A549 (cell line): ENCODE measurements at regions not wholly inside any gene's neighbourhood (a gene's known extent, or its start where the extent isn't known, plus 50 kb on each side); places are given as distances from the start of the nearest gene placed in this dataset.

Source experiments
- ATAC-seq, 2 experiments: fragments of 200-7000 bp in 1 of 2; fragments of >200 bp in 1 of 2; cut with Nextera tagmentation in 1 of 2; cut with Tn5 transposase in 1 of 2; 3 replicates each; pipeline versions ENCODE4 v1.8.0 to v1.9.1; 2018 to 2020; ENCODE audit warnings: mild to moderate bottlenecking in 1 of 2, moderate library complexity in 1 of 2
- CTCF ChIA-PET: fragments of 300-600 bp; sonication (Branson Sonifier 250); formaldehyde crosslinking; extraction: SDS; loops from one replicate; lab custom pipeline; 2021; ENCODE audit warnings: antibody characterized with exemption, inconsistent platforms; lab: Yijun Ruan, JAX
- POLR2A ChIA-PET: fragments of 350-600 bp; formaldehyde crosslinking; extraction: SDS; loops from one replicate; lab custom pipeline; 2021; ENCODE audit warnings: antibody characterized with exemption, inconsistent platforms; lab: Yijun Ruan, JAX
- DNase-seq, 2 experiments: peaks; one replicate each; pipeline versions ENCODE4 v3.0.0 to v3.0.0-alpha.2; 2011 to 2016; ENCODE audit warnings: low read depth in 1 of 2, low spot score in 1 of 2
- FAIRE-seq: peaks from 2 replicates; lab custom pipeline; 2011; peaks lifted over from hg19 to GRCh38; lab: Jason Lieb, UNC
- H3K27ac ChIP-seq, 2 experiments: fragments of >200 bp; sonication (Bioruptor Twin); formaldehyde crosslinking; 3 replicates each; pipeline ENCODE4 v1.5.1; 2016 to 2017
- H3K4me1 ChIP-seq: fragments of >200 bp; sonication (Bioruptor Twin); formaldehyde crosslinking; 3 replicates; pipeline ENCODE4 v1.6.1; 2016
- H3K4me2 ChIP-seq: fragments of >200 bp; sonication (Bioruptor Twin); formaldehyde crosslinking; 3 replicates; pipeline ENCODE4 v1.6.1; 2016
- H3K4me3 ChIP-seq: fragments of >200 bp; sonication (Bioruptor Twin); formaldehyde crosslinking; 3 replicates; pipeline ENCODE4 v1.5.1; 2016
- H3K9me3 ChIP-seq: fragments of >200 bp; sonication (Bioruptor Twin); formaldehyde crosslinking; 3 replicates; pipeline ENCODE4 v1.6.1; 2016
- BHLHE40 ChIP-seq: IDR thresholded peaks from 2 replicates; pipeline ENCODE4 v1.6.1; 2012; ENCODE audit warnings: low read depth, low read length, inconsistent platforms
- CBX8 ChIP-seq: fragments of 200-600 bp; sonication (generic); IDR thresholded peaks from 2 replicates; pipeline ENCODE4 v1.6.1; 2016
- CHD2 ChIP-seq: fragments of 150-350 bp; IDR thresholded peaks from 2 replicates; pipeline ENCODE4 v1.6.1; 2014; ENCODE audit warnings: low read length; ENCODE audit not compliant: partially characterized antibody
- CHD4 ChIP-seq: fragments of 200-600 bp; sonication (generic); IDR thresholded peaks from 2 replicates; pipeline ENCODE4 v1.6.1; 2016; ENCODE audit warnings: antibody characterized with exemption, mild to moderate bottlenecking, borderline replicate concordance
- EHF ChIP-seq: fragments of 250-450 bp; sonication (Bioruptor Pico); IDR thresholded peaks from 2 replicates; pipeline ENCODE4 v1.5.0; 2020; ENCODE audit warnings: mild to moderate bottlenecking
- EHMT2 ChIP-seq: fragments of 200-600 bp; sonication (generic); IDR thresholded peaks from 2 replicates; pipeline ENCODE4 v1.6.1; 2016; ENCODE audit warnings: antibody characterized with exemption, low read depth, mild to moderate bottlenecking, moderate library complexity
- HDAC2 ChIP-seq: fragments of 200-600 bp; sonication (generic); IDR thresholded peaks from 2 replicates; pipeline ENCODE4 v1.6.1; 2016
- HEYL ChIP-seq: fragments of 250-450 bp; sonication (Bioruptor Pico); IDR thresholded peaks from 2 replicates; pipeline ENCODE4 v1.8.0; 2021; ENCODE audit warnings: mild to moderate bottlenecking, moderate library complexity
- HOXB5 ChIP-seq: fragments of 250-450 bp; sonication (Bioruptor Pico); IDR thresholded peaks from 2 replicates; pipeline ENCODE4 v1.5.0; 2020; ENCODE audit warnings: mild to moderate bottlenecking, moderate library complexity
- JUN ChIP-seq, 2 experiments: fragments of >200 bp; sonication (Bioruptor Twin); formaldehyde crosslinking; IDR thresholded peaks; 2 replicates in 1 of 2; 3 replicates in 1 of 2; pipeline ENCODE4 v1.6.1; 2016 to 2017
- MAFK ChIP-seq: fragments of 450-650 bp; IDR thresholded peaks from 2 replicates; pipeline ENCODE4 v1.6.1; 2014; ENCODE audit not compliant: partially characterized antibody
- MAX ChIP-seq: IDR thresholded peaks from 2 replicates; pipeline ENCODE4 v1.6.1; 2012
- MYC ChIP-seq: IDR thresholded peaks from 2 replicates; pipeline ENCODE4 v1.6.1; 2012; ENCODE audit warnings: mild to moderate bottlenecking, inconsistent platforms, low read length, improper control_type of control experiment, borderline replicate concordance
- NFE2L2 ChIP-seq: fragments of 150-350 bp; conservative IDR thresholded peaks from 2 replicates; pipeline ENCODE4 v1.6.1; 2014; ENCODE audit warnings: low read length
- NPAS2 ChIP-seq: fragments of 250-450 bp; sonication (Bioruptor Pico); IDR thresholded peaks from 2 replicates; pipeline ENCODE4 v1.8.0; 2022; ENCODE audit warnings: mild to moderate bottlenecking, moderate library complexity, borderline replicate concordance
- POLR2A ChIP-seq: IDR thresholded peaks from 2 replicates; pipeline ENCODE4 v1.6.1; 2012; ENCODE audit warnings: mild to moderate bottlenecking, low read length
- RAD21 ChIP-seq, 2 experiments: fragments of >200 bp in 1 of 2; sonication (Bioruptor Twin) in 1 of 2; formaldehyde crosslinking in 1 of 2; IDR thresholded peaks in 1 of 2; conservative IDR thresholded peaks in 1 of 2; 2 replicates in 1 of 2; 3 replicates in 1 of 2; pipeline ENCODE4 v1.6.1; 2012 to 2018; ENCODE audit warnings: inconsistent platforms in 1 of 2
- RARB ChIP-seq: fragments of 250-450 bp; sonication (Bioruptor Pico); IDR thresholded peaks from 2 replicates; pipeline ENCODE4 v1.8.0; 2021; ENCODE audit warnings: mild to moderate bottlenecking, moderate library complexity
- REST ChIP-seq: fragments of 200-600 bp; sonication (generic); IDR thresholded peaks from 2 replicates; pipeline ENCODE4 v1.6.1; 2016; ENCODE audit warnings: antibody characterized with exemption, mild to moderate bottlenecking, moderate library complexity
- RFX5 ChIP-seq: fragments of 450-650 bp; IDR thresholded peaks from 2 replicates; pipeline ENCODE4 v1.7.1; 2014; ENCODE audit warnings: antibody characterized with exemption, mild to moderate bottlenecking, moderate library complexity
- TFCP2L1 ChIP-seq: fragments of 250-450 bp; sonication (Bioruptor Pico); IDR thresholded peaks from 2 replicates; pipeline ENCODE4 v1.5.0; 2021; ENCODE audit warnings: mild to moderate bottlenecking
- TP53 ChIP-seq: fragments of 250-450 bp; sonication (Bioruptor Pico); IDR thresholded peaks from 2 replicates; pipeline ENCODE4 v1.5.0; 2021; ENCODE audit warnings: mild to moderate bottlenecking, moderate library complexity
- ZC3H11A ChIP-seq: fragments of 450-650 bp; IDR thresholded peaks from 2 replicates; pipeline ENCODE4 v1.6.1; 2014; ENCODE audit warnings: antibody characterized with exemption, mild to moderate bottlenecking
- ZSCAN20 ChIP-seq: fragments of 250-450 bp; sonication (Bioruptor Pico); IDR thresholded peaks from 2 replicates; pipeline ENCODE4 v1.8.0; 2022; ENCODE audit warnings: mild to moderate bottlenecking, moderate library complexity
- WGBS: methylation state at CpG from one replicate; pipeline ENCODE4 v1.1.6; 2017; ENCODE audit errors: missing lambda C conversion rate; 5-methylcytosine and 5-hydroxymethylcytosine counted together
- TF ChIP-seq, protein P1 (sequence below): fragments of 250-450 bp; sonication (Bioruptor Pico); IDR thresholded peaks from 2 replicates; pipeline ENCODE4 v1.5.0; 2020; ENCODE audit warnings: low read depth, mild to moderate bottlenecking, moderate library complexity
- TF ChIP-seq, protein P2 (sequence below): fragments of >200 bp; sonication (Bioruptor Twin); formaldehyde crosslinking; IDR thresholded peaks from 3 replicates; pipeline ENCODE4 v1.5.1; 2016
- TF ChIP-seq, protein P3 (sequence below): fragments of >200 bp; sonication (Bioruptor Twin); formaldehyde crosslinking; IDR thresholded peaks from 2 replicates; pipeline ENCODE4 v1.6.1; 2016

GRCh38 chr6:15080895-15081294 lies 165.0 kb upstream of the JARID2 start:
- Histone ChIP-seq H3K9me3 (no peaks in the 10 kb centered on the region), H3K4me3 (no peak overlapping the region), H3K27ac (no peak overlapping the region), H3K4me1 (no peaks in the 10 kb centered on the region), H3K4me2 (no peak overlapping the region)
- no peak for ATAC-seq
- no peak for DNase-seq
- TF ChIP-seq MAFK (no peak), POLR2A (no peak), NFE2L2 (no peak), TFCP2L1 (CRISPR knock-in tag) (no peak), MAX (no peak), NPAS2 (no peak), RAD21 (conservative IDR thresholded peaks at IDR 0.05 in 1 of 2, IDR thresholded peaks at IDR 0.05 in 1 of 2) (no peak), BHLHE40 (no peak), HEYL (no peak), HDAC2 (no peak), HOXB5 (CRISPR knock-in tag) (no peak)
- TF ChIP-seq, protein P1, sequence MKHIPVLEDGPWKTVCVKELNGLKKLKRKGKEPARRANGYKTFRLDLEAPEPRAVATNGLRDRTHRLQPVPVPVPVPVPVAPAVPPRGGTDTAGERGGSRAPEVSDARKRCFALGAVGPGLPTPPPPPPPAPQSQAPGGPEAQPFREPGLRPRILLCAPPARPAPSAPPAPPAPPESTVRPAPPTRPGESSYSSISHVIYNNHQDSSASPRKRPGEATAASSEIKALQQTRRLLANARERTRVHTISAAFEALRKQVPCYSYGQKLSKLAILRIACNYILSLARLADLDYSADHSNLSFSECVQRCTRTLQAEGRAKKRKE (CRISPR knock-in tag): no peak
- TF ChIP-seq, protein P2, sequence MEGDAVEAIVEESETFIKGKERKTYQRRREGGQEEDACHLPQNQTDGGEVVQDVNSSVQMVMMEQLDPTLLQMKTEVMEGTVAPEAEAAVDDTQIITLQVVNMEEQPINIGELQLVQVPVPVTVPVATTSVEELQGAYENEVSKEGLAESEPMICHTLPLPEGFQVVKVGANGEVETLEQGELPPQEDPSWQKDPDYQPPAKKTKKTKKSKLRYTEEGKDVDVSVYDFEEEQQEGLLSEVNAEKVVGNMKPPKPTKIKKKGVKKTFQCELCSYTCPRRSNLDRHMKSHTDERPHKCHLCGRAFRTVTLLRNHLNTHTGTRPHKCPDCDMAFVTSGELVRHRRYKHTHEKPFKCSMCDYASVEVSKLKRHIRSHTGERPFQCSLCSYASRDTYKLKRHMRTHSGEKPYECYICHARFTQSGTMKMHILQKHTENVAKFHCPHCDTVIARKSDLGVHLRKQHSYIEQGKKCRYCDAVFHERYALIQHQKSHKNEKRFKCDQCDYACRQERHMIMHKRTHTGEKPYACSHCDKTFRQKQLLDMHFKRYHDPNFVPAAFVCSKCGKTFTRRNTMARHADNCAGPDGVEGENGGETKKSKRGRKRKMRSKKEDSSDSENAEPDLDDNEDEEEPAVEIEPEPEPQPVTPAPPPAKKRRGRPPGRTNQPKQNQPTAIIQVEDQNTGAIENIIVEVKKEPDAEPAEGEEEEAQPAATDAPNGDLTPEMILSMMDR: no peak
- 90% methylated on average over 1 of the region's 1 CpG for WGBS
- ChIA-PET CTCF (no interaction called here), POLR2A (no interaction called here)
- FAIRE-seq: no peak

- 71% methylated on average over 2 of the region's 2 CpGs for WGBS
- TF ChIP-seq TP53 (CRISPR knock-in tag) (no peak), CHD4 (no peak), RAD21 (conservative IDR thresholded peaks at IDR 0.05 in 1 of 2, IDR thresholded peaks at IDR 0.05 in 1 of 2) (no peak), RARB (CRISPR knock-in tag) (no peak), ZC3H11A (no peak), MYC (no peak), ZSCAN20 (no peak), EHF (CRISPR knock-in tag) (no peak), JUN (IDR thresholded peaks at IDR 0.05) (no peak), REST (no peak), HOXB5 (CRISPR knock-in tag) (no peak), EHMT2 (no peak), HDAC2 (no peak), TFCP2L1 (CRISPR knock-in tag) (no peak), RFX5 (no peak), CHD2 (no peak), MAX (no peak), CBX8 (no peak)
- TF ChIP-seq, protein P3, sequence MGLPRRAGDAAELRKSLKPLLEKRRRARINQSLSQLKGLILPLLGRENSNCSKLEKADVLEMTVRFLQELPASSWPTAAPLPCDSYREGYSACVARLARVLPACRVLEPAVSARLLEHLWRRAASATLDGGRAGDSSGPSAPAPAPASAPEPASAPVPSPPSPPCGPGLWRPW: no peak
- TF ChIP-seq, all 56 proteins: peak for 0
- ChIA-PET POLR2A (no interaction called here), CTCF (no interaction called here)
- no peaks in the 10 kb centered on the region for H3K4me1 ChIP-seq
- no peaks in the 10 kb centered on the region for H3K9me3 ChIP-seq
- H3K4me2 ChIP-seq: no peak overlapping the region
- no peak overlapping the region for H3K27ac ChIP-seq
- FAIRE-seq (no peak), DNase-seq (no peak), ATAC-seq (no peak)
- no peak overlapping the region for H3K4me3 ChIP-seq
These were observed 164.4 kb upstream of the JARID2 start for GRCh38 chr6:15081447-15081846.
